HEK293 (cell line): ENCODE measurements at regions not wholly inside any gene's neighbourhood (a gene's known extent, or its start where the extent isn't known, plus 50 kb on each side); places are given as distances from the start of the nearest gene placed in this dataset.

ENCODE experiments used
- CTCF ChIA-PET: fragments of 350-600 bp; formaldehyde crosslinking; extraction: SDS; loops from one replicate; lab custom pipeline; 2021; ENCODE audit warnings: antibody characterized with exemption; lab: Yijun Ruan, JAX
- POLR2A ChIA-PET: fragments of 300-600 bp; formaldehyde crosslinking; extraction: SDS; loops from one replicate; lab custom pipeline; 2020; ENCODE audit warnings: antibody characterized with exemption, inconsistent platforms; lab: Yijun Ruan, JAX
- H3K27ac ChIP-seq: fragments of 200-500 bp; sonication (Bioruptor generic); 2 replicates; pipeline ENCODE4 v1.5.1; 2014; ENCODE audit warnings: low read depth, low read length, control low read depth, inconsistent platforms; ENCODE audit errors: extremely low read depth
- H3K36me3 ChIP-seq, 2 experiments: fragments of 200-500 bp in 1 of 2; sonication (Bioruptor generic) in 1 of 2; 1 replicate in 1 of 2; 2 replicates in 1 of 2; pipeline ENCODE4 v1.5.1; 2014 to 2017; ENCODE audit warnings: inconsistent platforms in 2 of 2, low read length in 2 of 2; ENCODE audit not compliant: control insufficient read depth in 2 of 2, insufficient read depth in 1 of 2
- H3K4me1 ChIP-seq: fragments of 200-500 bp; sonication (Bioruptor generic); 2 replicates; pipeline ENCODE4 v1.5.1; 2014; ENCODE audit warnings: mild to moderate bottlenecking, low read length, inconsistent platforms; ENCODE audit not compliant: control insufficient read depth, insufficient read depth
- H3K4me3 ChIP-seq: 2 replicates; pipeline ENCODE4 v1.5.1; 2011; ENCODE audit warnings: low read depth, mild to moderate bottlenecking, control low read depth, low read length, moderate library complexity
- H3K9me3 ChIP-seq: fragments of 200-500 bp; sonication (Bioruptor generic); 2 replicates; pipeline ENCODE4 v1.5.1; 2014; ENCODE audit warnings: low read depth, low read length, inconsistent platforms; ENCODE audit not compliant: control insufficient read depth, insufficient read depth
- GLIS2 ChIP-seq: fragments of 450-650 bp; formaldehyde crosslinking; IDR thresholded peaks from 2 replicates; pipeline ENCODE4 v1.5.1; 2016; ENCODE audit warnings: missing biosample characterization, missing genetic modification characterization
- PRDM2 ChIP-seq: fragments of 450-650 bp; formaldehyde crosslinking; IDR thresholded peaks from 2 replicates; pipeline ENCODE4 v1.5.1; 2016; ENCODE audit warnings: missing biosample characterization, missing genetic modification characterization, borderline replicate concordance
- SCRT2 ChIP-seq: fragments of 450-650 bp; formaldehyde crosslinking; IDR thresholded peaks from 2 replicates; pipeline ENCODE4 v1.5.1; 2016; ENCODE audit warnings: missing biosample characterization, missing genetic modification characterization
- YY1 ChIP-seq: fragments of 450-650 bp; formaldehyde crosslinking; IDR thresholded peaks from 2 replicates; pipeline ENCODE4 v1.5.1; 2018; ENCODE audit warnings: missing biosample characterization, missing genetic modification characterization
- ZNF16 ChIP-seq: fragments of 450-650 bp; formaldehyde crosslinking; IDR thresholded peaks from 2 replicates; pipeline ENCODE4 v1.5.1; 2016; ENCODE audit warnings: low read depth, missing biosample characterization, missing genetic modification characterization
- ZNF2 ChIP-seq: fragments of 450-650 bp; formaldehyde crosslinking; IDR thresholded peaks from 2 replicates; pipeline ENCODE4 v1.5.1; 2016; ENCODE audit warnings: missing biosample characterization, missing genetic modification characterization
- ZNF239 ChIP-seq: fragments of 450-650 bp; formaldehyde crosslinking; IDR thresholded peaks from 2 replicates; pipeline ENCODE4 v1.5.1; 2016; ENCODE audit warnings: missing biosample characterization, missing genetic modification characterization
- ZNF514 ChIP-seq: fragments of 450-650 bp; formaldehyde crosslinking; IDR thresholded peaks from 2 replicates; pipeline ENCODE4 v1.5.1; 2016; ENCODE audit warnings: missing biosample characterization, missing genetic modification characterization
- ZNF521 ChIP-seq: fragments of 450-650 bp; formaldehyde crosslinking; IDR thresholded peaks from 2 replicates; pipeline ENCODE4 v1.5.1; 2017; ENCODE audit warnings: missing biosample characterization, mild to moderate bottlenecking, missing genetic modification characterization
- ZNF610 ChIP-seq: fragments of 450-650 bp; formaldehyde crosslinking; IDR thresholded peaks from 2 replicates; pipeline ENCODE4 v1.5.1; 2016; ENCODE audit warnings: missing biosample characterization, missing genetic modification characterization, borderline replicate concordance
- ZNF621 ChIP-seq: fragments of 450-650 bp; formaldehyde crosslinking; IDR thresholded peaks from 2 replicates; pipeline ENCODE4 v1.5.1; 2017; ENCODE audit warnings: missing biosample characterization, missing genetic modification characterization
- ZNF776 ChIP-seq: fragments of 450-650 bp; formaldehyde crosslinking; IDR thresholded peaks from 2 replicates; pipeline ENCODE4 v1.5.0; 2017; ENCODE audit warnings: missing biosample characterization, missing genetic modification characterization, borderline replicate concordance
- ZNF792 ChIP-seq: fragments of 450-650 bp; formaldehyde crosslinking; IDR thresholded peaks from 2 replicates; pipeline ENCODE4 v1.5.1; 2016; ENCODE audit warnings: missing biosample characterization, missing genetic modification characterization
- TF ChIP-seq, protein P1 (sequence below): fragments of 450-650 bp; formaldehyde crosslinking; IDR thresholded peaks from 2 replicates; pipeline ENCODE4 v1.5.1; 2016; ENCODE audit warnings: missing biosample characterization, missing genetic modification characterization
- TF ChIP-seq, protein P2 (sequence below): fragments of 450-650 bp; IDR thresholded peaks from 2 replicates; pipeline ENCODE4 v1.5.1; 2018; ENCODE audit warnings: missing biosample characterization, missing genetic modification characterization
- TF ChIP-seq, protein P3 (sequence below): fragments of 450-650 bp; formaldehyde crosslinking; IDR thresholded peaks from 2 replicates; pipeline ENCODE4 v1.5.1; 2016; ENCODE audit warnings: missing biosample characterization, missing genetic modification characterization

GRCh38 chr2:175811971-175812370 is 190.1 kb downstream of the LNPK start:
- H3K27ac ChIP-seq = no peak overlapping the region
- H3K9me3 ChIP-seq = no peaks in the 10 kb centered on the region
- ChIA-PET POLR2A (no interaction called here), CTCF (interaction anchor here (0.5 to 0.7 kb wide), 2 partner anchors 268 to 310 kb away, joined by 3 read pairs; no protein-coding TSS in a partner anchor)
- peaks cover 12% of the 10 kb centered on the region for H3K4me1 ChIP-seq
- no peaks in the 10 kb centered on the region for H3K36me3 ChIP-seq
- TF ChIP-seq, protein P1, sequence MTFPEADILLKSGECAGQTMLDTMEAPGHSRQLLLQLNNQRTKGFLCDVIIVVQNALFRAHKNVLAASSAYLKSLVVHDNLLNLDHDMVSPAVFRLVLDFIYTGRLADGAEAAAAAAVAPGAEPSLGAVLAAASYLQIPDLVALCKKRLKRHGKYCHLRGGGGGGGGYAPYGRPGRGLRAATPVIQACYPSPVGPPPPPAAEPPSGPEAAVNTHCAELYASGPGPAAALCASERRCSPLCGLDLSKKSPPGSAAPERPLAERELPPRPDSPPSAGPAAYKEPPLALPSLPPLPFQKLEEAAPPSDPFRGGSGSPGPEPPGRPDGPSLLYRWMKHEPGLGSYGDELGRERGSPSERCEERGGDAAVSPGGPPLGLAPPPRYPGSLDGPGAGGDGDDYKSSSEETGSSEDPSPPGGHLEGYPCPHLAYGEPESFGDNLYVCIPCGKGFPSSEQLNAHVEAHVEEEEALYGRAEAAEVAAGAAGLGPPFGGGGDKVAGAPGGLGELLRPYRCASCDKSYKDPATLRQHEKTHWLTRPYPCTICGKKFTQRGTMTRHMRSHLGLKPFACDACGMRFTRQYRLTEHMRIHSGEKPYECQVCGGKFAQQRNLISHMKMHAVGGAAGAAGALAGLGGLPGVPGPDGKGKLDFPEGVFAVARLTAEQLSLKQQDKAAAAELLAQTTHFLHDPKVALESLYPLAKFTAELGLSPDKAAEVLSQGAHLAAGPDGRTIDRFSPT = no peak
- no peak for TF ChIP-seq ZNF621 (tag by site-specific recombination)
- TF ChIP-seq GLIS2 (tag by site-specific recombination) = no peak
- no peak for TF ChIP-seq SCRT2 (tag by site-specific recombination)
- no peak for TF ChIP-seq ZNF521 (tag by site-specific recombination)
- TF ChIP-seq ZNF610 = no peak
- no peak for TF ChIP-seq PRDM2 (tag by site-specific recombination)
- no peak for TF ChIP-seq ZNF776 (tag by site-specific recombination)
- TF ChIP-seq ZNF792 = no peak
- TF ChIP-seq ZNF239 = no peak
- no peak for TF ChIP-seq ZNF16 (tag by site-specific recombination)
- TF ChIP-seq, protein P2, sequence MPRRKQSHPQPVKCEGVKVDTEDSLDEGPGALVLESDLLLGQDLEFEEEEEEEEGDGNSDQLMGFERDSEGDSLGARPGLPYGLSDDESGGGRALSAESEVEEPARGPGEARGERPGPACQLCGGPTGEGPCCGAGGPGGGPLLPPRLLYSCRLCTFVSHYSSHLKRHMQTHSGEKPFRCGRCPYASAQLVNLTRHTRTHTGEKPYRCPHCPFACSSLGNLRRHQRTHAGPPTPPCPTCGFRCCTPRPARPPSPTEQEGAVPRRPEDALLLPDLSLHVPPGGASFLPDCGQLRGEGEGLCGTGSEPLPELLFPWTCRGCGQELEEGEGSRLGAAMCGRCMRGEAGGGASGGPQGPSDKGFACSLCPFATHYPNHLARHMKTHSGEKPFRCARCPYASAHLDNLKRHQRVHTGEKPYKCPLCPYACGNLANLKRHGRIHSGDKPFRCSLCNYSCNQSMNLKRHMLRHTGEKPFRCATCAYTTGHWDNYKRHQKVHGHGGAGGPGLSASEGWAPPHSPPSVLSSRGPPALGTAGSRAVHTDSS = no peak
- no peak for TF ChIP-seq ZNF514 (tag by site-specific recombination)
- no peak for TF ChIP-seq YY1 (tag by site-specific recombination)
- TF ChIP-seq, protein P3, sequence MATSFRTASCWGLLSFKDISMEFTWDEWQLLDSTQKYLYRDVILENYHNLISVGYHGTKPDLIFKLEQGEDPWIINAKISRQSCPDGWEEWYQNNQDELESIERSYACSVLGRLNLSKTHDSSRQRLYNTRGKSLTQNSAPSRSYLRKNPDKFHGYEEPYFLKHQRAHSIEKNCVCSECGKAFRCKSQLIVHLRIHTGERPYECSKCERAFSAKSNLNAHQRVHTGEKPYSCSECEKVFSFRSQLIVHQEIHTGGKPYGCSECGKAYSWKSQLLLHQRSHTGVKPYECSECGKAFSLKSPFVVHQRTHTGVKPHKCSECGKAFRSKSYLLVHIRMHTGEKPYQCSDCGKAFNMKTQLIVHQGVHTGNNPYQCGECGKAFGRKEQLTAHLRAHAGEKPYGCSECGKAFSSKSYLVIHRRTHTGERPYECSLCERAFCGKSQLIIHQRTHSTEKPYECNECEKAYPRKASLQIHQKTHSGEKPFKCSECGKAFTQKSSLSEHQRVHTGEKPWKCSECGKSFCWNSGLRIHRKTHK = no peak
- no peak for TF ChIP-seq ZNF2 (tag by site-specific recombination)
- no peak overlapping the region for H3K4me3 ChIP-seq
